Gastrocnemius medialis (tissue), 4 donors: ENCODE measurements at regions not wholly inside any gene's neighbourhood (a gene's known extent, or its start where the extent isn't known, plus 50 kb on each side); places are given as distances from the start of the nearest gene placed in this dataset.

Experiments
- ATAC-seq, 2 donors: fragments of 150-250 bp; one replicate each; pipeline ENCODE4 v1.9.1; 2016
- DNase-seq, 2 donors: peaks; one replicate each; pipeline ENCODE4 v3.0.0-alpha.2; 2019
- H3K27ac ChIP-seq, 4 donors: fragments of 200-600 bp; sonication (generic); 1 replicate in 1 of 4; 2 replicates in 3 of 4; pipeline ENCODE4 v1.5.1; 2016 to 2018; ENCODE audit warnings: mild to moderate bottlenecking in 2 of 4, moderate library complexity in 1 of 4
- H3K27me3 ChIP-seq, 3 donors: fragments of 200-600 bp; sonication (generic) in 2 of 3; 1 replicate in 1 of 3; 2 replicates in 2 of 3; pipeline versions ENCODE4 v1.5.1 to v1.6.0; 2016 to 2019; ENCODE audit warnings: mild to moderate bottlenecking in 1 of 3, moderate library complexity in 1 of 3
- H3K36me3 ChIP-seq, 2 donors: fragments of 200-600 bp; sonication (generic) in 1 of 2; one replicate each; pipeline ENCODE4 v1.5.1; 2017 to 2018
- H3K4me1 ChIP-seq, 2 donors: fragments of 200-600 bp; sonication (generic) in 1 of 2; one replicate each; pipeline ENCODE4 v1.5.1; 2016 to 2017; ENCODE audit warnings: mild to moderate bottlenecking in 2 of 2
- H3K4me3 ChIP-seq, 4 donors: fragments of 200-600 bp; sonication (generic) in 3 of 4; 1 replicate in 1 of 4; 2 replicates in 3 of 4; pipeline ENCODE4 v1.5.1; 2016 to 2019; ENCODE audit warnings: mild to moderate bottlenecking in 2 of 4
- H3K9me3 ChIP-seq, 3 donors: fragments of 200-600 bp; sonication (generic) in 2 of 3; 1 replicate in 1 of 3; 2 replicates in 2 of 3; pipeline ENCODE4 v1.5.1; 2016 to 2019
- CTCF ChIP-seq, 5 experiments: fragments of 450-650 bp in 3 of 5; fragments of 200-600 bp in 2 of 5; sonication (generic) in 2 of 5; IDR thresholded peaks in 4 of 5; conservative IDR thresholded peaks in 1 of 5; 1 replicate in 4 of 5; 2 replicates in 1 of 5; pipeline ENCODE4 v1.5.1; 2016 to 2019; ENCODE audit warnings: antibody characterized with exemption in 5 of 5, mild to moderate bottlenecking in 3 of 5, moderate library complexity in 3 of 5
- POLR2A ChIP-seq, 2 donors: fragments of 450-650 bp; IDR thresholded peaks; one replicate each; pipeline ENCODE4 v1.6.1; 2017; ENCODE audit warnings: antibody characterized with exemption in 2 of 2, mild to moderate bottlenecking in 2 of 2, moderate library complexity in 2 of 2
- in situ Hi-C, 4 donors: fragments of 200-750 bp; cut with MboI; loops; one replicate each; pipeline versions ENCODE4 v1.15.0 to v1.8.0; 2017; ENCODE audit warnings: low sequenced_read_pairs in 4 of 4
- intact Hi-C: fragments of 100-400 bp; cut with DNase I; formaldehyde crosslinking; loops from one replicate; pipeline ENCODE4 v1.15.1; 2023; ENCODE audit warnings: low total_unique reads

- ATAC-seq, result no peak
- no peak overlapping the region for H3K27ac ChIP-seq
- H3K27me3 ChIP-seq, result no peaks in the 10 kb centered on the region
- in situ Hi-C loops, result no loop called here
- H3K4me3 ChIP-seq, result no peak overlapping the region
- no peaks in the 10 kb centered on the region for H3K4me1 ChIP-seq
- intact Hi-C loops, result no loop called here
- no peak for TF ChIP-seq CTCF (IDR thresholded peaks at IDR 0.05 in 4 of 5, conservative IDR thresholded peaks at IDR 0.05 in 1 of 5)
- TF ChIP-seq POLR2A (IDR thresholded peaks at IDR 0.05), result no peak
- DNase-seq, result no peak
- H3K9me3 ChIP-seq, result no peaks in the 10 kb centered on the region
- H3K36me3 ChIP-seq, result no peaks in the 10 kb centered on the region
These were observed 494.9 kb upstream of the ATP2B1 start for GRCh38 chr12:90203556-90203955.

GRCh38 chr12:90199006-90199405 lies 490.4 kb upstream of the ATP2B1 start:
- Histone ChIP-seq H3K36me3 (no peaks in the 10 kb centered on the region), H3K27me3 (no peaks in the 10 kb centered on the region), H3K4me3 (no peak overlapping the region), H3K4me1 (no peaks in the 10 kb centered on the region), H3K9me3 (no peaks in the 10 kb centered on the region), H3K27ac (no peak overlapping the region)
- TF ChIP-seq CTCF (IDR thresholded peaks at IDR 0.05 in 4 of 5, conservative IDR thresholded peaks at IDR 0.05 in 1 of 5) (no peak), POLR2A (IDR thresholded peaks at IDR 0.05) (no peak)
- in situ Hi-C loops (no loop called here), intact Hi-C loops (no loop called here)
- ATAC-seq (no peak), DNase-seq (no peak)

- Histone ChIP-seq H3K27me3 (no peaks in the 10 kb centered on the region), H3K9me3 (no peaks in the 10 kb centered on the region), H3K27ac (no peak overlapping the region), H3K4me3 (no peak overlapping the region), H3K4me1 (no peaks in the 10 kb centered on the region), H3K36me3 (no peaks in the 10 kb centered on the region)
- ATAC-seq, result no peak
- intact Hi-C loops, result no loop called here
- no peak for TF ChIP-seq CTCF (IDR thresholded peaks at IDR 0.05 in 4 of 5, conservative IDR thresholded peaks at IDR 0.05 in 1 of 5)
- TF ChIP-seq POLR2A (IDR thresholded peaks at IDR 0.05), result no peak
- in situ Hi-C loops, result no loop called here
- no peak for DNase-seq
These were observed 484.9 kb upstream of the ATP2B1 start for GRCh38 chr12:90193500-90193899.

- Histone ChIP-seq H3K27me3 (no peaks in the 10 kb centered on the region), H3K4me1 (no peaks in the 10 kb centered on the region), H3K9me3 (no peaks in the 10 kb centered on the region), H3K4me3 (no peak overlapping the region), H3K36me3 (no peaks in the 10 kb centered on the region), H3K27ac (no peak overlapping the region)
- TF ChIP-seq POLR2A (IDR thresholded peaks at IDR 0.05) (no peak), CTCF (IDR thresholded peaks at IDR 0.05 in 4 of 5, conservative IDR thresholded peaks at IDR 0.05 in 1 of 5) (no peak)
- DNase-seq, result no peak
- intact Hi-C loops (no loop called here), in situ Hi-C loops (no loop called here)
- no peak for ATAC-seq
These were observed 480.2 kb upstream of the ATP2B1 start for GRCh38 chr12:90188857-90189256.

GRCh38 chr12:90183201-90183600 lies 474.6 kb upstream of the ATP2B1 start:
- Histone ChIP-seq H3K27me3 (no peaks in the 10 kb centered on the region), H3K9me3 (no peaks in the 10 kb centered on the region), H3K36me3 (no peaks in the 10 kb centered on the region), H3K4me3 (peak overlapping the region in 1 of 4 donors; percentile 12), H3K27ac (no peak overlapping the region), H3K4me1 (no peaks in the 10 kb centered on the region)
- ATAC-seq, result no peak
- in situ Hi-C loops, result no loop called here
- intact Hi-C loops, result no loop called here
- TF ChIP-seq POLR2A (IDR thresholded peaks at IDR 0.05) (no peak), CTCF (IDR thresholded peaks at IDR 0.05 in 4 of 5, conservative IDR thresholded peaks at IDR 0.05 in 1 of 5) (no peak)
- no peak for DNase-seq
